ENCODE measurements at regions not wholly inside any gene's neighbourhood (a gene's known extent, or its start where the extent isn't known, plus 50 kb on each side); places are given as distances from the start of the nearest gene placed in this dataset.
"Not testable (repeated sequence)": the region's sequence is repeated elsewhere in the genome, so short reads cannot be mapped to it uniquely, and the experiment has no call there.

DNA sequence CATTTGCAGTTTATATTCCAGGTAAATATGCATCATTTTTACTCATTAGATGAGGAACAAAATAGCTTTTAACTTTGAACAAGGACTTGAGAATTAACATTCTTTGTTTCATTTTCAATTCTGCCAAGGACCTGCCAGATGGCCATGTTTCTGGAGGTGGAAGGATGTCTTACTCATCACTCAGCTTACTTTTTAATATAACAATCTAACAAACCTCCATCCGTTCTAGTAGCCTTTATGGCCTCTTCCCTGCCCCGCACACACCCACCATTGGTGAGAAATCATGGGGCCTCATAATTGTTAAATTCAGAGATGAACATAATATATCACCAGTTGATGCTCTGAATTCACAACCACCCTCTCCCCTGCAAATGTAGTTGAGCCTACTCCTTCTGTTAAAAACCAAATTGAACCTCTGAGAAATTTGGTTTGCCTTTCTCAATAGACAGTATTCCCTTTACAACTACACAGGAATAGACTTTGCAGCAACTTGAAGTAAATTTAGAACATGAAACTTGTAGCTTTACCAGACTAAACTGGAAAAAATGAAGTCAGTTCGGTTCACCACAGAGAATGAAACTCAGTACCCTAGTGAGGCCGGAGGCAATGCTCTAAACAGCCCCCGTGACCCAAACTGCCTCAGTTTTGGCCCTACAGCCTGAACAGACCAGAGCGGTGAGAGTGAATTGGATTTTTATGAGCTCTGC is 50.1 kb upstream of the ACSL4 start:
- DNase-seq (ENCODE audit: low spot score) = no peak

DNA sequence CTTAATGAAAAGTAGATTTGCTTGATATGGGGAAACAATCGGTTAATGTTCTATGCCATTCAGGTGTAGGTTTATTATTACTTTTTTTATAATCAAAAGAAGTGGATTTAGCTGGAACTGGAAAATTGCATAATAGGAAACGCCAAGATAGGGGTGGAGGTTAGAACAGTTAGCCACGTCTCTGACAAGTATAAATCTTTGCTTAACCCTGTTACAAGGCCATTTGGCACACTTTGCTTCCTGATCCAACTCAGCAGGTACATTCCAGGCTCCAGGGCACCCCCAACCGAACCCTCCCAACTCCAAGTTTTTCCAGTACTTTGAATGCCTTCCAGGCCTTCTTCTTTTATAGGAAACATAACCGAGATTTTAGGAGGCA is 50.6 kb upstream of the ACSL4 start:
- no peak for DNase-seq (ENCODE audit: low spot score)

DNA sequence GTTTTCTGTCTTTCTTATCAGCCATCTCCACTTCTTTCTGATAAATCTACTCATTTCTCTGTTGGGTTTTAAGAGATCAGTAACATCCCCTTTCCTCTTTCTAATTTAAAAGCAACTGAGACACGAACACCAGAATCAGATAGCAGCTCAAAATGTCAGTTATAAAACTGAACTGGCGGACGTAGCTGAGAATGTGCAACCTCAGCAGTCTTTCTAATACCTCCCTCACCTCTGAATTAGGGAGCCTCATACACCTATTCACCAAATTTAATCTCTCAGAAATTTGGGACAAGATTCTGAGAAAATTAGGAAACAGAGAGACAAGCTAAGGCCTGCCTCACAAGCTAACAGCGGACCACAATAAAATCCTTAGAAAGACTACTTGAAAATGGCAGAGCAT is 52.0 kb upstream of the ACSL4 start:
- no peak for DNase-seq (ENCODE audit: low spot score)

DNA sequence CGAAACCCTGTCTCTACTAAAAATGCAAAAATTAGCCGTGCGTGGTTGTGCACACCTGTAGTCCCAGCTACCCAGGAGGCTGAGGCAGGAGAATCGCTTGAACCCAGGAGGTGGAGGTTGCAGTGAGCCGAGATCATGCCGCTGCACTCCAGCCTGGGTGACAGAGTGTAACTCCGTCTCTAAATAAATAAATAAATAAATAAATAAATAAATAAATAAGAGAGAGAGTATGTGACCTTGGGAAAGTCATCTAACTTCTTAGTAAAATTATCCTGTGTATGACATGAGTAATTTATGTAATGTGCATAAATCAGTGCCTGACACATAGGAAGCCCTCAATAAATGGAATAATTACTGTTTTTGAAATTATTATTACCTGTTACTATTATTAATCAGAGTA is 57.5 kb upstream of the ACSL4 start:
- DNase-seq (ENCODE audit: low spot score) = not testable (repeated sequence)

DNA sequence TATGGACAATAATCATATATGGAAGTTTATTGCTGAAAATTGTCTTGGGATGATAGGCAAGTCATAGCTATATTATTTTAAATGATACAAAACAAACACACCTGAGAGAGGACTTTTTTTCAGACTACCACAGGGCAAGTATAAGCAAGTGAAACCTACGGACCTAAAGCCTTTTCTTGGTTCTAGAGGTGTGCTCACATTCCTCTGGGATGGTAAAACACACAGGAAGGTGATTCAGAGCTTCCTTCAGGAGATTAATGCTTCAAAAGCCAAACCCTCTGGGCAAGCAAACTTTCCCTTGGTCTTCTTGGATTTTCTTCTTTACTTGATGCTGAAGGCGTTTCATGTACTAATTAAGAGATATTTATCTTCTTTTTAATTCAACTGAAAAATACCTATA is 60.1 kb upstream of the ACSL4 start:
- DNase-seq (ENCODE audit: low spot score) = no peak

DNA sequence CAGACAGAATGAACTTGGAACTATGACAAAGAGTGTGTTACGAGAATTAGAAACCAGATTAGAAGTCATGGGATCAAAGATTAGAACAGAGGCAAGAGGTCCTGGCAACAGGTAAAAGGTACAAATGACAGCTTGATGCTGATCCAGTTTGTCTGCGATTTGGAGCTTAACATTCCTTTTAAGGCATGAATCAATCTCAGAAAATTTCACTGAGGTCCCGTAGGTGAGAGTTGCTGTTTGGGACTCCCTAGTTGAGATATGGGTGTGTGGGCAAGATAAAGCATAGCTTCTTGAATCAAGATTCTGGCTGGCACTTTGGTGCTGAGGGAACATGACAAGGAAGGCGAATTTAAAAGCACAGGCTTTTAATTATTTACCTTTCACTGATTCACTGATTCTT is 62.6 kb upstream of the ACSL4 start:
- DNase-seq (ENCODE audit: low spot score) = no peak

DNA sequence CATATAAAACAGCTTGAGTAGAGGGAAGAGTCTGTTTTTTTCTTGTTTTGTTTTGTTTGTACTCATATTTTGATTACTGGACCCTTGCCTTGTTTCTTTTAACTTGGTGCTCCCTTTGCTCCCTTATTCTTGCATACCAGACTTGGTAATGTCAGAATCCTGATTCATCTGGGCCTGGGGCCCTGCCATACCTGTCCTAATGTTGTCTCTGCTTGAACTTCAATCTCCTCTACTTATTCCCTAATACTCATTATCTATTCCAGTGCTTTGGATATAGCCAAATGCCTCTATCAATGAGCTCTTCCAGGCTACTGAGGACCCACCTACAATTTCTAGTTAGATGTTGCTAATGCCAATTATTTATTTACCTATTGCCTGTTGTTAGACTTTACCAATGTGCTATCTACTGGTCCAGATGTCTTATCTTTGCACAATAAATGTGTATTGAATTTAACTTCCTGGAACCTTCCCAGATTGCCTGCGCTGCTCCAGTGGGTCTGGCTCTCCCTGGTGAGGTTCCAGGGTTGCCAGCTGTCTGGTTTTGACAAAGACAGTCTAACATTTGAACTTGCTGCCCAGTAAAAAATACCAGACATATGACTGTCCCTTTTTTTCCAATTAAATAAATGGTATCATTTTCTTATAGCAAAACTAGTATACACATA is 64.4 kb upstream of the ACSL4 start:
- no peak for DNase-seq (ENCODE audit: low spot score)

DNA sequence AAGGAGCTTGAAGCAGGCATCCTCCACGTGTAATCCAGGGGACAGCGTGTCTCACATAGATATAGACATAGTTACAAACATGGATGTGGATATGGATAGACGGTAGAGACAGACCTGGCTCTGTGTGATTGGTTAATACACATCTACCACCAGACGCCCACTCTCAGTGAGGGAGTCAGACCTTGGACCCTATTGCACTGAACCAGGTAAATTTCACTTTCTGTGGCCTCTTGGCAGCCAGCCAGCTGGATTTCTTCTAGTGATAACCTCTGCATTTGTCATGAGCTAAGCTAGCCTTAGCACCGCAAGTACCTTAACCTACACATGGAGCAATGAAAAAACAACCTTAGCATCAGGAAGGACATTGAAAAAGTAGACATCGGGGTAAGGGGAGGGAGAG is 79.2 kb upstream of the ACSL4 start:
- DNase-seq (ENCODE audit: low spot score) = no peak

DNA sequence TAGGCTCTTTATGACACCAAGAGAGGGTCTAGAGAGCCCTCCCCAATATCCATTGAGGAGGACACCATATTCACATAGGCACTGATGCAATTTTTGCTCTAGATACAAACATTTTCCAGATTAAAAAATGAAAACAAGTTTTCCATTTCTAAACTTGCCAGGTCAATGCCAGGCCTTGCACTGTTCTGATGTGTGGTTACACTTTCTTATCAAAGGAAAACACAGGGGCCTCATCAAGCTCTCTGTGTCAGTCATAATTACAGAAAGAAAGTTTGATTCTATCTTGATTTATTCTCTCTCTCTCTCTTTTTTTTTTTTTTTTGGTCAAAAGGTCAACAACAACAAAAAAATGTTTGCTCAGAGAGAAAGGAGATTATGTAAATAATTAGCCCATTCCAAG is 80.2 kb upstream of the ACSL4 start:
- DNase-seq (ENCODE audit: low spot score) = no peak

DNA sequence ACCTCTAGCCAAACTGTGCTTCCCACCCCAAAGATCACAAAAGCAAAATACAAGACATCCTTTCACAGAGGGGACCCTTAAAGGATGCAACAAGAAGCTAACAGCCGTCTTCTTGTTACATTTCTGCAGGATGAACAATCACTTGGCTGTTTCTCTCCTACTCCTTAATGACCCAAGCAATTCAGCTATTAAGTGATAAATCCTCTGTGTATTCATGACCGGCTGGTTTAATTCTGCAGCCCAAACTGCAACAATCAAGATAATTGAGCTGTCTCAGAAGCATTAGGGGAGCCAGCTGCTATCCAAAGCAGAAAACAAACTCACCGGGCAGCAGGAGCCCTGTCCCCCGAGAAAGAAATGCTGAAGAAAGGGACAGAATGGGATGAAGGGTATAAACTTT is 85.9 kb upstream of the ACSL4 start:
- DNase-seq (ENCODE audit: low spot score) = no peak

DNA sequence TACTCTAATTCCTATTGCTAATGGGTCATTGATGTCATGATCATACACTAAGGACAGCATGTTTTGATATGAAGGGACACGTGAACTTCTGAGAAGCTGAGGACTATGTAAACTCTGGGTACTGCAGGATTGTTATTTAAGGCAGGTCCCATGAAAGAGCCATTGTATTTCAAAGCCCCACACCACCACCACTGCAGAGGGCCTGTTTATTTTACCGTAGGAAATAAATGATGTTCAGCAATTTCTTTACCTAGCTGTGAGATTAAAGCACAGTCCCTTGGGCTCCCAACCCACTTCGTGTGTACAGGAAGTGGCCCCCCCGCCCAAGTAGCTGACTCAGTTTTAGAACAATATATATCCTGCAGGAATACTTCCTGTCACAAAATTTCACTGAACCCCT is 89.8 kb upstream of the ACSL4 start:
- DNase-seq (ENCODE audit: low spot score) = no peak

DNA sequence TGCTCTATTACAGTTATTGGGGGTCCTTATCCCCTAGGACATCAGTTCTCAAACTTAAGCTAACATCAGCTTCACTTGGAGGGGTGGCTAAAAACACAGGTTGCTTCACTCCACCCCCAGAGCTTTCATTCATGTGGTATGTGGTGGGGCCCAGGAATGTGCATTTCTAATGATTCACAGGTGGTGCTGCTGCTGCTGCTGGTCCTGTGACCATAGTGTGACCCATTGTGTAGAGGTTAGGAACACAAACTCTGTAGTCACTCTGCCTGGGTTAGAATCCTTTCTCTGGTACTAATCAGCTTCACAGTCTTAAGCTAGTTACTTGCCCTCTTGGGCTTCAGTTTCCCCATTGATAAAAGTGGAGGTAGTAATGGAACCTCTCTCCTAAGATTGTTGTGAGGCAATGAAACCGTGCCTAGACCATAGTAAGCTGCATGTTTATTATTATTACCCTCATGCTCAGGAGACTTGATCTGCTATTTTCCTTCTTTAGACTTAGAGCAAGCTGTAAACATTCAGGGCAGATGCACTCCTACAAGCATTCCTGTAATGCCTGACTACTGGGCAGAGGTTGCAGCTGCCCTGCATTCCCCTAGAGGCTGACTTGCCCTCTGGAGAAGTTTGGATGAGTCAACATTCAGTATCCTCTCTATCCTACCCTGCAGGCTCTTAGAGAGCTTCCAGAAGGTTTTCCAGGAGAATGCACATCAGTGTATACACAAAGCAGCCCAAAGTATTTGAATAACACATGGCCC is 94.1 kb upstream of the ACSL4 start:
- DNase-seq (ENCODE audit: low spot score) = peak; percentile 75

DNA sequence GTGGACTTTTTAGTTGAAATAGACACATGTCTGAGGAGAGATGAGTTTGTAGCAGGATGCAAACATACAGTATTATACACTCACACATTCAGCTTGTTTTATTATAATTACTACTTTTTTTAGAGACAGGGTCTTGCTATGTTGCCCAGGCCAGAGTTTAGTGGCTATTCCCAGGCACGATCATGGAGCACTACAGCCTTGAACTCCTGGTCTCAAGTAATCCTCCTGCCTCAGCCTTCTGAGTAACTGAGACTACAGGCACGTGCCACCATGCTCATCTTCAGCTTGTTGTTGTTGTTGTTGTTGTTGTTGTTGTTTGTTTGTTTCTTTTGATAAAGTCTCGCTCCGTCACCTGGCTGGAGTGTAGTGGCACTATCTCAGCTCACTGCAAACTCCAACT is 94.7 kb upstream of the ACSL4 start:
- no peak for DNase-seq (ENCODE audit: low spot score)

DNA sequence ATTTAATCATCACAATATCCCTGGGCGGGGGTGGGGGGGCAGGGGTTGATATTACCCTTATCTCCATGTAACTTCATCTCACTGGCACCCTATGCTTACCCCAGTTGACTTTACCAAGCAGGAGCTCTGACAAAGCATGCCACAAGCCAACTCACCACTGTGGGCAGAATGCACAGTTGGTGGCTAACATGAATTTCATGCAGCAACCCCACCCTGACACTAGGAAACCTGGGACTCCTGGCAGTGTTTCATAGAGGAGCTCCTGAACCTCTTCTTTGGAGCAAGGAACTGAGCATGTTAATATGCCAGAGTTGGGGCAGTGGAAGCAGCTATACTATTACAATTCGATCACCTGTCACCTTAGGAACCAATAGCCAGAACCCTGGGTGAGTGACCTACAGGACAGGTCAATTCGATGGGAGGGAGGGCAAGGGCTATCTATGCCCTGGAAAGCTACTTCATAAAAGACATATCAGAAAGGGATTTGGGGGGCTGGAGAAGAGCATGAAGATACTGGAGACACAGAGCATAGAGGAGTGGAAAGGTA is 97.2 kb upstream of the ACSL4 start:
- DNase-seq (ENCODE audit: low spot score) = no peak

DNA sequence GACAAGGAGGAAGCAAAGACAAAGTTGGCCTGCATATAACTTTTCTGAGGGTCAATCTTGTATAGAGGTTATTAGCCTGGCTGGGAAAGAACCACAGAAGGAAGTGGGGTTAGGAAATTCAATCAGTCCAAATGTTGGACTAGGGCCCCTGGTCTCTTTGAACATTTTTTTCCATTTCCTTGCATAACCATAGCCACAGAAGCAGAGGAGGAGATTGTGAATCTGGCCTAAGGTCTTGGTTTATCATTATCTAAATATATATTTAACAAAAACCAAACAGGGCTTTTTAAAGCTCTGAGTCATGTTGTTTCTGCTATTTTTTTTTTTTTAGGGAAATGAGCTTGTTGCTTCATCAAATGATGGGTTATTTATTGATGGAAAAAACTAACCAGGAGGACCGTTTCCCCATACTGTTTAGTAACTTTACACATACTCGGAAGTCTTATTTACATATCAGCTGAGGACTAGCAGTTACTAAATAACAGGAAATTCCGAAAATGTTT is 97.7 kb upstream of the ACSL4 start:
- DNase-seq (ENCODE audit: low spot score) = peak; percentile 47

DNA sequence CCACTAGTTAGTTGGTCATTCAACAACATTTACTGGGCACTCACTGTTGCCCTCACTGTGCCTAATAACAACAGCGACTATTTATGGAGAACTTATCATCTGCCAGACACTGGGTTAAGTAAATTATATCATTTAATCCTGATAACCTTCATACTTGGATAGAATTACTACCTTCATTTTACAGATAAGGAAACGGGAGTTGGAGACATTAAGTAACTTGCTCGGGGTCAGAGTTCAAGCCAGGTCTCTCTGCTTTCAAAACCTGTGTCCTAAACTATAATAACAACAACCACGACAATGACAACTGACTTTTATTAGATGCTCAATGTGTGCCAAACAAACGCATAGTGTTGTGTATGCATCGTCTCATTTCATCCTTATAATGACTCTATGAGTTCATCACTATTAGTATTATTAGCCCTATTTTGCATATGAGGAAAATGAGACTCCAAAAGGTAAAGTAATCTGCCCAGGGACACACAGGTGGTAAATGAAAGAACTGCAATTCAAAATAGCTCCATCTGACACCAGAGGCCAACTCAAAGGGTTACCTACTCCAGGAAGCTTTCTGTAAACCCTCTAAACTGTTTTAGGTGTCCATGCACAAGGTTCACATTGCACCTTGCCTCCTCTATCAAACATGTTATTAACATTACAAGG is 98.4 kb upstream of the ACSL4 start:
- DNase-seq (ENCODE audit: low spot score) = no peak

DNA sequence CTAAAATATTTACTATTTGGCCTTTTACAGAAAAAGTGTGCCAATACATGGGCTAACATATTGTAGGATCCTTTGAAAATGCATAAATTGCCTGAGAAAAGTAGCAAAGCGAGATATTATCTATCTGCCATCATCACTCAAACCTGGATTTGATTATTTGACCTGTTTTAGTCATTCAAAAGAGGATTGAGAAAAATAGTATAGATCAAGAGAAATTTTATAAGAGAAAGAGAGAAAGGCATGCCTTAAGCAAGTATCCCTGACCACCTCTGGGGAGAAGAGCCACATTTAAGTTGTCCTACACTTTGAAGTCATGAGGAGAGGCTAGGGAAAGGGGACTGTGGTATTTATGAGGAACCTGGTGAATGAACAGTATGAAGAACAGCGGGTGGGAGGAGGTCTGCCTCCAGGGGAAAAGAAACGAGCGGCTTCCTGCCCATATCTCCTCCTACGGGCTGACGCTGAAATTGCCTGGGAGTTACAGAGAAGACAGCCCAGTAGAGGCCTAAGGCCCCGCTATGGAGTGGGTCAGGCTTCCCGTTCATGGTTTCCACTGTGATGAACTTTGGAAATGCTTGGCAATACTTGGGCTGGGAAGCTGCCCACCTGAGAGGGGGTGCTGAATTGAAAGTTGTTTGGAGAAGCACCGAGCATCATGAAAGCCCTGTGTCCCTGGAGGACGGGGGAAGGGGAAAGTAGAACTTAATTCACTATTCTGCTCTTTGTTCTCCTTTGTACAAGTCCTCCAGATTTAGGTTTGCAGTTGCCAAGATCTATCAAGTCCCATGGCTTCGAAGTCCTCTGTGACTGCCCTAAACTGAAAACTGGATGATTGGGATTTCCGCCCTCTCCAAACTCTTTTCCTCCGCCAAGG is 106.9 kb upstream of the ACSL4 start:
- peak; percentile 65 for DNase-seq (ENCODE audit: low spot score)

DNA sequence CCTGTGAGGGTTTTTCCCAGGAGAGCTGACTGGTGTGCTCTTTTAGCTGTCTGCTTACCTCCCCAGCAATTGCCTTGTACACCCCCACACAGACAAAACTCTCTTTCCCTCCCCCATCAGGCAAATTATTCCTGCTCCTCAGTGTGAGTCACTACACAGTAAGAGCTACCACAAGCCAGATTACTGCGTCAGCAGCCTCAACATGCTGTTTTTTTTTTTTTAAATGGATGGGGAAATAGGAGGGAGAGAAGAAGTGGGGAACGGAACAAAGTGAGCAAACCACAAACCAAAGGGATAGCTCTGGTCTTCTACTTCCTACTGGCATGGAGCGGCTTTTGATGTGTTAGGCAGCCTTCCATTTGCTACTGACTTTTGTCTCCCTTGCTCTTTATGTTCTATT is 107.5 kb upstream of the ACSL4 start:
- DNase-seq (ENCODE audit: low spot score) = peak; percentile 94

DNA sequence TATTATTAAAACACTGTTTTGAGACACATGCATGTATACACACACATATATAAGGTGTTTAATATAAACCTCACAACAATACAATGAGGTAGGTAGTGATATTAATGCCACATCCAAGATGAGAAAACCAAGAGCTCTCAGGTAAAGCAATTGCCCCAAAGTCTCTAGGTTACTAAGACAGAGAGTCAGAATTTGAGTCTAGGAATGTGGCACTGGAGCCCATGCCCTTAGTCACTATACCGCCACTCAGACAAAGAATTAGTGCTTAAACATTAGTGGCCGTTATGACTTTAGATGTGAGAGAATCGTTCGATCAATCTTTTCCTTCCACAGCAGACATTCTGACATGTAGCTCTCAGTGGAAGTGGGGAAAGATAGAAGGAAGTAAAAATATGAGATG is 108.2 kb upstream of the ACSL4 start:
- no peak for DNase-seq (ENCODE audit: low spot score)

DNA sequence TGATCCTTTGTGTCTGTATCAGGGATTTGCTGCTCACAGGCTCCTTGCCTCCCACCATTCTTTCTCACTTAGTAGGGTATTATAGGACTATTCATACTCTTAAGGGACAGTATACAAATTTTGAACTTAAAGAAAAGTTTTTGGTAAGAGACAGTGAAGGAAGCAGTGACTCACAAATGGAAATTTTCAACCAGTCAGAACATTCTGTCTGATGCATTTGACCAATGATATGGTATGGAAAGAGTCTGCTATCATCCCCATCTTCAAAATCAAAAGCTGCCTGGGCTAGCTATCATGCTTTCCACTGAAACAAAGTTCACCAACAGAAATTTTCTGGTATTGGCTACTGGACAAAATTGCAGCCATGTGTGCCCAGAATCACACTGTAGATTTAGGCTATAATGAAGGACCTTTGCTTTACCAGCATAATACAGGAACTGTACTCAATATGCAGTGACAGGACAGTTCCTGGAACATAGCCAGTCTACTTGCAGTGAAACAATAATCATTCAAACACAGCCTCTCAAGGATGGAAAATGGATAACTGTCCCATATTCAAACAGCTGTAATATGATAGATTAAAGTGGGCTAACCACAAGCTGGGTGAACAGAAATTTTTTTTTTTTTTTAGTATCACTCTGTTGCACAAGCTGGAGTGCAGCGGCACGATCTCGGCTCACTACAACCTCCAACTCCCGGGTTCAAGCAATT is 109.0 kb upstream of the ACSL4 start:
- no peak for DNase-seq (ENCODE audit: low spot score)

DNA sequence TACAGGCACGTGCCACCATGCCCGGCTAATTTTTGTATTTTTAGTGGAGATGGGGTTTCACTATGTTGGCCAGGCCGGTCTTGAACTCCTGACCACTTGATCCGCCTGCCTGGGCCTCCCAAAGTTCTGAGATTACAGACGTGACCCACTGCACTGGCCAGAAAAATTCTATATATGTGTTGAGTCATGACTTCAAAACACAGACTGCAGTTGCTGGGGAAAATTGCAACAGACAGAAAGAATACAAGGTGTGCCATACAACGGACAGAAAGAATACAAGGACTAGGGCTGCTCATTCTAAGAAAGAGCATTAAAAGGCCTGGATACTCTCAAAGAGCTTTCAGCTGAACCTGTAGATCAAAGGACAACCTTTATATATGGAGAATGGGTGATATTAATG is 109.6 kb upstream of the ACSL4 start:
- DNase-seq (ENCODE audit: low spot score) = no peak
